HG03442 (cell line): ENCODE measurements at regions not wholly inside any gene's neighbourhood (a gene's known extent, or its start where the extent isn't known, plus 50 kb on each side); places are given as distances from the start of the nearest gene placed in this dataset.
"Not testable (repeated sequence)": the region's sequence is repeated elsewhere in the genome, so short reads cannot be mapped to it uniquely, and the experiment has no call there.

Source experiments
- ATAC-seq: cut with Tn5 transposase; IDR thresholded peaks from one replicate; pipeline ENCODE4 v1.9.1; 2021; ENCODE audit warnings: mild to moderate bottlenecking, moderate library complexity; ENCODE audit not compliant: unreplicated experiment

DNA sequence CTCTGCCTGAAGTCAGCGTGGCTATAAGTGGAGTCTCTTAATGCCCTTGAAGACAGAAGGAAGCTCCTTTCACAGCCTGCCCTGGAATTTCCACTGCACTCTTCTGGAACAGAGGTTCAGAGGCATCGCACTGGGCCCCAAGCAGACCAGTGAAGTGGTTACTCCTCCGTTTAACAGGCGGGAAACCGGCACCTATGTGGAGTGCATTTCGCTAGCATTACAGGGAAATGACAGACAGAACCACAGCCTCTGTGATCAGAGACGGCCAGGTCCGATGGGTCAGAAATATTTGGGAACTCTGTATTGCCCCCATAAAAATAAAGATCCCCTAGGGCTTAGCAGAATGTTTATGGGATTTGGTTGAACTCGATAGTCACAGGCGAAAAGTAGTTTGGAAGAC is 406.9 kb upstream of the PRKCQ start:
- no peak for ATAC-seq

DNA sequence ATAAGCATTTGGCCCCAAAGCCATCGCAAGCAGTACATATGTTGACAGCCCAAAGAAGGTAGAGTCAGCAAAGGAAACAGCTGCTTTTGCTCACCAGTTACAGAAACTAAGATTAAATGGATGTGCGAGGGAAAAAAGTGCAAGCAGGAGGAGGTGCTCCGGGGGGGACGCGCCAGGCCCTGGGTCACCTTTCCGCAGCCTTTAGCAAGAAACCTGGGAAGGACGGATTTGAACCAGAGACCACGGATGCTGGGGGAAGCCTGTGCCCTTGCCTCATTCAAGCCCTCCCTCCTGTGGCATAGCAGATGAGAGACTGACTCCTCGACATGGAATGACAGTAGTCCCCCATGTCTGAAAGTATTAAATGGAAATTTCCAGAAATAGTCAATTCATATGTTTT is 405.6 kb upstream of the PRKCQ start:
- ATAC-seq: no peak

DNA sequence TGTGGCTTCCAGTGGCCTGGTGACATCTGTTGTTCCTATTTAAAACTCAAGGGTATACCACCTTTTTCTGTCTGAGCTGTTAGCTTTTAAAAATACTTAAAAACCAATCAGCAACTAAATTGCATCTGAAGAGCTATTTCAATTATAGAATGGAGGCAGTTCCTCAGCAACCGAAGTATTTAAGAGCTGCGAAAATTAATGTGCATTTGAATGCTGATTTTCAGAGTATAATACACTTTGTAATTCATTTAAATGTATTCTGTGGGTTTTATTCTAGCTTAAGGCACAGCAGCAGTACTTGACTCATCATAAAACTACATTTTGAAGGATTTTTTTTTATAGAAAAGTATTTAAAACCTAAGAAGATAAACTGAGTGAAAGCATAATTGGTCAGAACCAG is 404.9 kb upstream of the PRKCQ start:
- no peak for ATAC-seq

DNA sequence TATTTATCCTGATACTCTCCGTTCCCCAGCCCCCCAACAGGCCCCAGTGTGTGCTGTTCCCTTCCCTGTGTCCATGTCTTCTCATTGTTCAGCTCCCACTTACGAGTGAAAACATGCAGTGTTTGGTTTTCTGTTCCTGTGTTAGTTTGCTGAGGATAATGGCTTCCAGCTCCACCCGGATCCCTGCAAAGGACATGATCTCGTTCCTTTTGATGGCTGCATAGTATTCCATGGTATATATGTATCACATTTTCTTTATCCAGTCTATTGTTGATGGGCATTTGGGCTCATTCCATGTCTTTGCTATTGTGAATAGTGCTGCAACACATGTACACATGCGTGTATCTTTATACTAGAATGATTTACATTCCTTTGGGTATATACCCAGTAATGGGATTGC is 403.9 kb upstream of the PRKCQ start:
- ATAC-seq: not testable (repeated sequence)

DNA sequence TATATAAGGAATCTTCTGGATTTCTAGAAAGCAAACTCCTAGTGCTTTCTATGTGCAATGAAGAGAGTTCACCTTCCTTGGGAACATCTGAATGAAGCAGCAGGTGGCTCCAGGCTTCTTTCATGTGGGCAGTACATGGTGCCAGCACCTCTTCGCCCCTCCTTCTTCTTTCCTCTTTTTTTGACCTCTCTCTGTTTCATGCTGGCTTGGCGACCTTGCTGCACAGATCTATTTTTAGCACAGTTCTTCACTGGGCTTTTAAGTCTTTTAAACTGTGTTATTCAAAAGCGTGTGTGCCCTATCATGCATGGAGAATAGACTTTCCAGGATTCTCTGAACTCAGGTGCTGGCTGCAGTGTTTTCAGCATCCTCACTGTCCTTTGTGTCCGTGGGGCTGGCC is 400.3 kb upstream of the PRKCQ start:
- no peak for ATAC-seq

DNA sequence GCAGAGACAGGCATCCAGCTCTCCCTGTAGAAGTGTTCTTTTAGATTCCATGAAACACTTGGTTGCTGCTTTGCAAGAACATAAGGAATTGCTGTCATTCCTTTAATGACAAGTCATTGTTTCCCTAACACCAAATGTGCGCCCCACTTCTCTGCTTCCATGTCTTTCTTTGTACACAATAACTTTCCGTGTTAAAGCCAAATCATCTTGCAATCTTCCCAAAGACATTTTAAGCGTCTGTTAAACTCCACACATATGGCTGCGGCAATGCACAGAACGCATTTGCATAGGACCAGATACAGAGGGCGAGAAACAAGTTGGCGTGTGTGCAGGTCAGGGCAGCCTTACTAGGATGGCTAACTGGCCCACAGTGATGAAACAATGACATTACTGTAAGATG is 399.3 kb upstream of the PRKCQ start:
- no peak for ATAC-seq

DNA sequence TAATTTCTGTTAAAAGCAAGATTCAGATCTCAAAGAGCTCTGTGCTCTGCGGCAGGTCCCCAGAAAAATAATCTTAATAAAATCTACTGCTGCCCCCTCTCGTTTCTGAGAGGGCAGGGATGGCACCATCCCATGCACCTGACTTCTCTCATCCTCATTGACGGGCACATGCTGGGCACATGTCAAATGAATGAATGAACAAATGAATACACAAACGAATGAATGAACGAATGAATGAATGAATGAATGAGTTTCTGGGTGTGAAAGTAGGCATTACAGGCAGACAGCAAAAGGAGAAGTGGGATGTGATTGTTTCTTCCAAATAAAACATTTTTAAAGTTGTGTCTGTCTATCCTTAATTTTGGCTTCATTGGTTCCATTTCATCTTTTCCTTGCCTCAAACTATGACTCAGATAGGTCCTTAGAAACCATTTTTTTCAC is 398.1 kb upstream of the PRKCQ start:
- ATAC-seq: no peak

DNA sequence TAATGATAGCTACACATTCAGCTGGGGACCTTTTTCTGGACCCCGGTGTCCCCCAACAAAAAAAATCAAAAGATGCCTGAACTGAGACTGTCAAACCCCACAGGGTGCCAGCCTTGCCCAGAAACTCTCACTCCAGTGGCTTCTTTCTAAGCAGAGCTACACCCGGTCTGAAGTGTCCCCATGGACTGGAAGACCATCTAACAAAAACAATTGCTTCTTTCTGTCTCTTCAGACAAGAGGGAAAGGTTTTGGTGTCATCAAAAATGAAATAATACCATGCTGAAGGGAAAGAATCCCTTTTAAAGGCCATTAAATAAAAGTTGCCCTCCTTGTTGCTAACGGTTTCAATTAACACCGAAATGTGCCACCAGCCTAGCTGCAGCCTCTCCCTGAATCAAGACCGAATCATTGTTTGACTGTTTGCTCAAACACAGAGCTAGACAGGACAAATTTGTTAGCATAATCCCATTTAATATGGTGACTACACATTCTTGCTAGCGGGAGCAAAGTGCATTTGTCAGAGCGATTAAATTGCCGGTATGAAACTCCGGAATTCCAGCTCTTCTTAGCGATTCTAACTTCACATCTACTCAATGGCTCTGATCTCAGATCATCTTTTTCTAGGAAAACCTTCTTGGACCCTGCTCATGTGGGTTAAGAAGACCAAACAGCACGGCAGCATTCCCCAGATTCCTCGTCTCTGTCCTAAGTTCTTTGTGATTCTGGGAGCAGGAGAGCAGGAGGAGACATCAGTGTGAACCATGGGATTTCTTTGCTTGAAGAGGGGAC is 397.5 kb upstream of the PRKCQ start:
- ATAC-seq: no peak

DNA sequence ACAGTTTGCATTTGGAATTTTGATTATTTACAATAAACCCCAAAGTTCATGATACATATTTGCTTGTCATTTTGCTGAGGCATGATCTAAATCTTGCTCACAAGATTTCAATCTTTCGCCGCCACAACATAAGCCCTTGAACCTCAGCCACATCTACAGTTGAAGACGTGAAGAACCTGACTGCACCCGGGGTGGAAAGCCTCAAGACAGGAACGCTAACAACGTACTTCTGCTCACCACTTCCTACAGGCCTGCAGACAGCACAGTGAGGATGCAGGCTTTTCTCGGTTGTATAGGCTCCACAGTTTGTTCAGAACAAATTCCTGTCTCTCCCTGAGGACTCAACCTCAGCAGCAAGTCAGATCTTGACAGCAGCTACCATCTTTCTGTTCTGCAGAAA is 393.8 kb upstream of the PRKCQ start:
- ATAC-seq: no peak

DNA sequence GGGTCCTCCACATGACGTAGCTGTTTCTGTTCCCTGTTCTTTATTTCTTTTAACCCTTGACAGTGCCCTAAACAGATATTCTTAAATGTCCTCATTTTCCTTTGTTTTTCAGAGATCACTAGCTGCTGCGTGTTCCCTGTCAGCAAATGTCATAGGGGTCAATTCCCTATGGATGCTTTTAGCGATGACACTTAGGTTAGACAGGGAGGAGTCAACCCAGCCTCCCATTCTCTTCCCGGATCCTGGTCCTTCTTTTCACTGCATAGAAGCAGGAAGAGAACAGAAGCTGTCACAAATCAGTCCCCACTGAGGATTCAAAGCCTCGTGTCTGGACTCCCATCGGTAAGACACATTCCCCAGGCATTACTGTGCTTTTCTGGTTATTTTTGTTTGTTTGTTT is 392.1 kb upstream of the PRKCQ start:
- no peak for ATAC-seq

DNA sequence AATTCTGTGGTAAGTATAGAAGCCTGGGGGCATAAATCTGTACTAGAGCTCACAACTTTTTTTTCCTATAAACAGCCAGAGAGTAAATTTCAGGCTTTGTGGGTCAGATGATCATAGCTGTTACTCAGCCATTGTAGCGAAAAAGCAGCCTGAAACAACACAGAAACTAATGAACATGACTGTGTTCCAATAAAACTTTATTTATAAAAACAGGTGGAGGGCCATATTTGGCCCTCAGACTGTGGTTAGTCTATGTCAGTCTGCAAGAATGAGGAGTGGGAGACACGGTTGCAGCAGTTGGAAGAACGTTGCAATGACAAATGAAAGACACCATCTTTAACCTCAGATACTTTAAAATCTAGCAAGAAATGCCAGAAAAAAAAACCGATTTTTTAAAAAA is 389.6 kb upstream of the PRKCQ start:
- no peak for ATAC-seq

DNA sequence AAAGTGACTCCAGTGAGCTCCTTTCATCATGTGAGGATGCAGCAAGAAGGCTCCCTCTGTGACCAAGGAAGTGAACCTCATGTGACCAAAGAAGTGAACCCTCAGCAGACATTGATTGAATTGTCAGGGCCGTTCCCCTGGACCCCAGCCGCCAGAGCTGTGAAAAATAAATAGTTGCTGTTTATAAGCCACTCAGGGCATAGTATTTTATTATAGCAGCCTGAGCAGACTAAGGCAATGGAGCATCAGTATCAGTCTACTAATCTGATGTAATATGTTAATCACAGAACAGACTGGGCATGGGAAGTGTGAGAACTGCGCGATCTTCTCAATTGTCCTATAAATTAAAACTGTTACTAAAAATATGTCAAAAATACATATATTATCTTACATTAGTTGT is 384.5 kb upstream of the PRKCQ start:
- no peak for ATAC-seq

DNA sequence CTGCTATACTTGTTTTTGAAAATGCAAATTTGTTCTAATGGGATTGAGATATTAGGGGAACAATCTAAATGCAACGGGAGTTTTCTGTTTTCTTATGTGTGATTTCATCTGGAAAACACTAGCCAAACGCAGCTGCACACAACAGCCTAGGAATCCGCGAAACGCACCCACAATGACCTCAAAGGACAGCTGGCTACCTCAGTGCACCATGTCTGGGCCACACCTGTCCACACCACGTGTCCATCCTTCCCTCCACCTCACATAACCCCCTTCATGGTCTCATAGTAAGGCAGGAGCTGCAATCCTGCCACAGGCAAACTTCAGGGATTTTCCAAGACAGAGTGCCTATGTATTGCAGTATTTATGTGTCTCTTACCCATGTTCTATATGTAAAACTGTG is 382.5 kb upstream of the PRKCQ start:
- ATAC-seq: no peak

DNA sequence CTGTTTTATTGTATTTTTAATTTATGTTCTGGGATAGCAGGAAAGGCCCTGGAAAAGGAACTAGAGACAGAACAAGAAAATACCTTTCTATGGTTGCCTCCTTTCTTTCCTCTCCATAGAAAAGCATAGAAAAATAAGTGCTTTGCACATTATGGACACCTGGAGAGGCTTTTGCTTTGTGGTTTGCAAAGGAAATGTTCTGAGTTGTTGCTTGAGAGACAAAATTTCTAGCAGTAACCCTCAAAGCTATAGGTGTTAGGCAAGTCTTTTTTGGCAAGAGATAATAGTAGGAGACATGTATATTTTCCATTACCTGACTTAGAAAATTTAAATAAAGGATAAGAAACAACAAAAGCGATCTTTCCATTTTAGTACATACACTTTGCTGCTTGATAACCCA is 378.6 kb upstream of the PRKCQ start:
- ATAC-seq: no peak

DNA sequence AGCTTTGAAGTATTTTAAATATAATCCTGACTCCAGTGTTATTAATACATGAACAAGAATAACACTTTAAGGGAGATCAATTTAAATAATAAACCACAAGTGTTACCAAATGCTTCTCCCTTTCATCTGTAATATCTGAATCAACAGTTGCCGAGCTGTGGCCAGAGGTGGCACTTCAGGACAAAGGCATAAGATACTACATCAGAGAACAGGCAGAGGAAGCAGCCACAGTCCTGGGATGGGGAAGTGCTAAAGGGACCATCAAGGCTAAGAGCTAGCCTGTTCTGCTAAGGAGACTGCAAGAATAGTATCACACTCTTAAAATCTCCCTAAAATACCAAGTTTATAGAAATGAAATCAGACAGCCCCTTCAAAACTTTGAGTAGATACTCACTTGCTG is 378.2 kb upstream of the PRKCQ start:
- no peak for ATAC-seq

DNA sequence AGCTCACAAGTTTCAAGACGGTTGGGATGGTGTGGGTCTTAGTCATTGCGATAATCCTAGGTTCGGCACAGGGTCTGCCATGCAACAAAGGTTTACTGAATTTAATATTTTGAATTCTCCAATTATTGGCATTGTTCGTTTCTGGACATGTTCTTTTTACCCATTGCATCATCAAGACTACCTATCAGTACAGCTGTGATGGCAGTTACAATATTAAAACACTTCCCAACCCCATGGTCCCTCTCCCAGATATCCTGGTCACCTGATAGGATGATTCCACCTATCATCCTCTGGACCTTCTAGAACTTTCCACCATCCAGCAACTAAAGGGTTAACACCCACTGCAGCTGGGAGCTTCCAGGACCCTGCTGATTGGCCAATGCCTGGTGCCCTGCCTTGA is 377.8 kb upstream of the PRKCQ start:
- no peak for ATAC-seq

DNA sequence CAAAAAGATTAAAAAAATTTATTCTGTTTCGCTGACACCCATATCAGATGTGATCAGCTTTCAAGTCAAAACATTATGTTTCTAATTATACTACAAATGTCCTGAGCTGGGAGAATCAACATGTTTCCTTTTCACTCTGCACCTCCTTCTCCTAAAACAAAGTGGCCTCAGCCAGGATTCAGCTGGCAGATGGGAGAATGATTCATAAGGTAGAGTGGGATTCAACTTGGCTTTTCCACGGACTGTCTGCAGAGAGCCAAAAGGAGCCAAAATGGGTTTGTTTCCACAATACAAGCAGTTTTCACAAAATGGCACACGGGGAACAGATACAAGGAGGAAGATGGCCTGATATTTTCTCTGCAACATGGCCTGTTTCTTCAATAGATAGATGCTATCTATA is 376.5 kb upstream of the PRKCQ start:
- ATAC-seq: no peak

DNA sequence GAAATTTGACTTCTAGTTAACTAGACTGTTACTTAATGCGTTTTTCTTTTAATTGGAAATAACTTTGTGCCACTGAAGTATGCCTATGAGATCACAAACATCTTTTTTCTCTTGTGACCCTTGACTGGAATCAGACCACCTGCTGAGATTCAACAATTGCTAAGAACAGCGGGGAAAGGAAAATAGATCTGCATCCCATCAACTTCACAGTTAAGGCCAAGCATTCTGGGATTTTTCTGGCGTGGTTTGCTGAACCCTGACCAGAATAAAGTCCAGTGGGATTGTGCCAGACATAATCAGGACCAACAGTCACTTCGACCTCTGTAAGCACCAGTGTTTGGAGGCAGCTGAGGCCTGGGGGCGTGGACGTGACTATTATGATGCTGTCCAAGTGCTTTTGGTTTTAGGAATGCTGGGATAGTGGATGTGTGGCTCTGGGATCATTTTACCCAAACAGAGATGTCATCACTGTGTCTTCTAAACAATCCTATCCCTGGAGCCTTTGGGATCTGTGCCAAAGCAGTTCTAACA is 373.3 kb upstream of the PRKCQ start:
- ATAC-seq: no peak

DNA sequence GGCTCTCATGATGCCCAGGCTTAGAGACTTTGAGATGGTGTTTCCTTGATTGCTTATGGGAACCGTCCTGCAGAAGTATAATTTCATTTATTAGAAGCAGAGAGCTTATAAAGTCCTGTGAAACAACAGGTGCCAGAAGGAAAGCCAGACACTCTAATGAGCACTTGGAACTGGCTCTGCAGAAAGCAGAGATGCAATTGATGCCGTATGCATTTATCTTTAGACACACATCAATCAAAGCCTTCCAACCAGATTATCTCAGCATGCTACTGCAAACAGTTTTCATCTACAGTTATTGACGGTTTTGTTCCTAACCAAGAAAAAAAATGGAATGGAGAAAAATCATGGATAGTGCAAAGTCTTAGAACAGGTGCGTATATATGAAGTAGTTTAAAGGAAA is 371.7 kb upstream of the PRKCQ start:
- no peak for ATAC-seq

DNA sequence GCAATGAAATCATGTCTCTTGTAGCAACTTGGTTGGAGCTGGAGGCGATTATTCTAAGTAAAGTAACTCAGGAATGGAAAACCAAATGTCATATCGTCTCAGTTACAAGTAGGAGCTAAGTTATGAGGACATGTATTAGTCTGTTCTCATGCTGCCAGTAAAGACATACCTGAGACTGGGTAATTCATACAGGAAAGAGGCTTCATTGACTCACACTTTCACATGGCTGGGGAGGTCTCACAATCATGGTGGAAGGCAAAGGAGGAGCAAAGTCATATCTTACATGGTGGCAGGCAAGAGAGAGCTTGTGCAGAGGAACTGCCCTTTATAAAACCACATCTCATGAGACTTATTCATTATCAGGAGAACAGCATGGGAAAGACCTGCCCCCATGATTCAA is 370.1 kb upstream of the PRKCQ start:
- ATAC-seq: no peak

DNA sequence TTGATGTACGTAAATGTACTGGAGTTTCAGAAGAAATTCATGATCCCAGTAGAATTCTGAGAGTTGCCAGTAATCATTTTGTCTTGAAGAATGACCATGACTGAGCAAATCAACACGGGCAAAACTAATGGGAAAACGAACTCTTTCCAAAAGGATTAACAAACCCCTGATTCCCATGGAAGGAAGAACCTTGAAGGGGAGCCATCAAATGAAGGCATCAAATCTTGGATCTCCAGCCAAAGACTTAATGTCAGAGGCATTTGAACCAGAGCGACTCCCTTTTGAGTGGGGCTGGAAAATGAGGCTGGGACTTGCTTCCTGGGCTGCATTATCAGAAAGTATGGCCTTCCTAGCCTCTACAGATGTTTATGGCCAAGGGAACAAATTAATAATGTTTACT is 364.4 kb upstream of the PRKCQ start:
- ATAC-seq: no peak

DNA sequence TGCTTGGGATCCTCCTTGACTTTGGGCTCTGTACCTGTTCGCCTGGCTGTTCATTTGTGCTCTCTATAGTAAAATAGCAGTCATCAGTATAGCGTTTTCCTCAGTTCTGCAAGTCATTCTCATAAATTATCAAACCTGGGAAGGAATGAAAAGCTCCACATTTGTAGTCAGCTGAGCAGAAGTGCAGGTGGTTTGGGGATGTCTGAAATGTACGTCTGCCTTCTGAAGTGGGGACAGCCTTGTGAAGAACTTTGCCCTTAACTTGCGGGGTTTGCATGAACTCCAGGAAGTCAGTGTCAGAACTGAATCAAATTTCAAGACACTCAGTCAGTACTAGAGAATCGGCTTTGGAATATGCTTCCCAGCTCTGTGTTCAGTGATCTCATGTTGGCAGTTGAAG is 358.3 kb upstream of the PRKCQ start:
- ATAC-seq: no peak

DNA sequence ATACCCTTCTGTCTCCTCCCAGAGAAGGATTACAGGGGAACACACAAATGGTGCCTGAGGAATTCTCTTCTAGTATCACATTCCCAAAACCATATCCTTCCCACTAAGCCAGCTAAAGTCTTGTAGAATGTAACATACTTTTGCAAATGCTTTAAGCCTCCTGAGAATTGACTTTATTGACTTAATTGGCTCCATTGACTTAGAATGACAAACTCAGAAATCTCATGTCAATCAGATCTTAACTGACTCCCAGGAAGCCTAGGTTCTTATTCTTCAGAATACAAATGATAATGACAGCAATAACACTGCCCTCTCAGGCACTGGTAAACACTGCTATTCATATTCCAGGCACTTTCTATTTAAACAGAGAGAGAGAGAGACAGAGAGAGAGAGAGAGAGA is 356.9 kb upstream of the PRKCQ start:
- no peak for ATAC-seq
